ENCODE measurements at regions not wholly inside any gene's neighbourhood (a gene's known extent, or its start where the extent isn't known, plus 50 kb on each side); places are given as distances from the start of the nearest gene placed in this dataset.

GRCh38 chr4:124594945-124595344, 117.6 kb downstream of the ANKRD50 start:
- no peak for DNase-seq

- DNase-seq: no peak
Measured at GRCh38 chr4:124596816-124597215, 115.7 kb downstream of the ANKRD50 start.

- DNase-seq: no peak
Measured at GRCh38 chr4:124610211-124610610, 102.3 kb downstream of the ANKRD50 start.
